ENCODE measurements at regions not wholly inside any gene's neighbourhood (a gene's known extent, or its start where the extent isn't known, plus 50 kb on each side); places are given as distances from the start of the nearest gene placed in this dataset.
"Not testable (repeated sequence)": the region's sequence is repeated elsewhere in the genome, so short reads cannot be mapped to it uniquely, and the experiment has no call there.

DNA sequence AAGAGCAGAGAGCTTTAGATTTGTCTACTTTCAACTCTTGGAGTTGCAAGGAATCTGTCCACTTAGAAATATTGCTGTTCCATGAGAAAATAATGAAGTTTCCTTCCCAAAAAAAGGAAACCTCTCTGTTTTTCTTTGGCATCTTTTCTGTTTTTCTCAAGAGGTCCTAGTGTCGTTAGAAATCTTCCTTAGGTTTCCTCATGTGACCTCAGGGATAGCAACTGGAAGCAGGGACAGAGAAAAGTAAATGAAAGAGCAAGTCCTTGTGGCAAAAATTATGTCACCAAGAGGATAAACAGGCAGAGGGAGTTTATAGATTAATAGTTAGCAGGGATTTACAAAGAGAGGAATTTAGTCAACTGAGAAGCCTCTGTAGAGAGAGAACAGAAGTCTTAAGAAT, 478.4 kb upstream of the ADGRL3 start:
- no peak for DNase-seq

DNA sequence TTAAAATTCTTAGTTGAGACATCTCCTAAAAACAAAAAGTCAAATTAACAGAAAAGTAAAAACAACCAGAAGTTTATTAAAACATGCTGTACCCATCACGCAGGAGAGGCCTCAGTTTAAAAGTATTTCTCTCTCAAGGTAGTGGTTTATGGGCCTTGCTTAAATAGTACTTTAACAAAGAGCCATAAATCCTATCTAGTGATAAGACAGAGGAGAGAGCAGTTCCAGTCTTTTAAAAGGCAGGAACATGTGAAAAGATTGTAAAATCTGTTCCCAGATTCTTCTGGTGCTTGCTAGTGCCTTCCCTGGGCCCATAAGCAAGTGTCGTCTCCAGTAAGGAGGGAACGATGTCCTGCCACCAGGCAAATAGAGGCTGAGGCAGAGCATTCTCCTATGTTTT, 476.3 kb upstream of the ADGRL3 start:
- DNase-seq = no peak

DNA sequence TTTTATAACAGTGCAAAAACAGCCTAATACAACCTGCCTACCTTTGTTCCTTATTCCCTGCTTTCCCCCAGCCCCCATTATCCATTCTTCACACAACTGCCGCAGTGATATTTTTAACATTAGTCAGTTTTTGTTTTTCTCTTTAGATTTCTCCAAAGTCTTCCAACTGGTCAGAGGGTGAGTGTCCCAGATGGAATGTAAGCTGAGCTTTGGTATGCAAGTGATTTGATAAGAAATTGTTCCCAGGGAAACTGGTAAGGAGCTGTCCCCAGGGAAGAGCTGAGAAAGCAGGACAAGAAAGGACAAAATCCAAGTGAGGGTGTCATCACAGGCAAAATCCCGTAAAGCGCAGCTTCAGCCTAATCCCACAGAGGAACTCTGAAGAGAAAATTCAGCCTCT, 475.5 kb upstream of the ADGRL3 start:
- DNase-seq = no peak

DNA sequence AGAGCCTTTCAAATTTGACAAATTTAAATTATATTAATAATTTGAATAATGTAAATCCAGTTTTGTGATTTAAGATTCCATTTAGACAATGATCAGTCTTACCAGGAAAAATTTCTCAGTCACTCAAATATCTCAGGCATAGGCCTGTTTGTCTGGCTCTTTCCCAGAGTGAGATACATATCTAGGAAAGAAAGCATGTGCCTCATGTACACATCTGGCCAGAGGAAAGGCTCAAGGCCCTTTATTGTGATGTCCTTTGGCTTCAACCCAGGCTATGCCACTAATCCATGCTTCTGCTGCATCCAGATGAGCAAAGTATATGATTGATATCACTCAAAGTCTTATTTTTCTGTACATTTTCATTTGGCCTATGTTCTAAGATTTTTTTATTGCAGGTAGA, 473.3 kb upstream of the ADGRL3 start:
- DNase-seq = no peak

DNA sequence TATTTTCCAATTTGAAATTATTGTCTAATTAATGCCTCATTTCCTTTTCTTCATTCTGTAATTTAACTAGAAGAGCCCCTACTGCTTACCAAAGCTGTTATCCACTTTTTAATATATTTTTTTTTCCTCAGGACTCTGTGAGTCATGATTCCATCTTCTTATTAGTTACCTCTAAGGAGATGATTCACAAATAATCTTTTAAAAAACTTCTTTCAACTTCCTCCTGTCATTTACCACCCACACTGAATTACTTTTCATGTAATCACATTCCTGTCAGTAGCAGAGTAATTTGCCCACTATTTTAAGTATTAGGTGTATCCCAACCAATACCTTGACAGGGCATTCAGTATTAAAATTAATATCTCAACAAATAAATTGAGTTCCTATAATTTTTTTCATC, 470.9 kb upstream of the ADGRL3 start:
- DNase-seq = no peak

DNA sequence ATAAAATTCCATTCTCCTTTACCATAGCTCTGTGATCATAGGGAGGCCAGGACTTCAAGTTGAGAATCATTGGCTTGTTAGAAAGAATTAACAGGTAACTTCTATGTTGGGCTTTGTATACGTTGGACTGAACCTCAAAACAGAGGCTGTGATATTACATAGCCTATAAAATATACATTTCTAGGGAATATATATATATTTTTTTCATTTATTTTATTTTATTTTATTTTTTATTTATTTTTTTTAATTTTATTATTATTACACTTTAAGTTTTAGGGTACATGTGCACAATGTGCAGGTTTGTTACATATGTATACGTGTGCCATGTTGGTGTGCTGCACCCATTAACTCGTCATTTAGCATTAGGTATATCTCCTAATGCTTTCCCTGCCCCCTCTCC, 470.4 kb upstream of the ADGRL3 start:
- DNase-seq = not testable (repeated sequence)

DNA sequence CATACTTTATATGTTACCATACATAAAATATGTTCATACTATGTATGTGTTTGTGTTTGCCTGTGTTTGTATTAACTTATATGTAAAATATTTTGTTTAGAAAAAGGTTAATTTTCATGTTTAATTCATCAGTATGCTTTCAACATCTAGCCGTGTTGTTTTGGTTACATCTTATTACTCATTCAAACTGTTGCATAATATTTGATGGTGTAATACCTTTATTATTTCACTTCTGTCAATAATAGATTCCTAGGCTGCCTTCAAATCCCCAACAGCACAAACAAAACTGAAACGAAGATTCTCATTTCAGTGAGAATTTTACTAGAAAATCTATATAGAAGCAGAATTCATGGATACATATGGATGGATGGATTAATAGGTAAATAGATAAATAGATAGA, 462.3 kb upstream of the ADGRL3 start:
- DNase-seq = no peak

DNA sequence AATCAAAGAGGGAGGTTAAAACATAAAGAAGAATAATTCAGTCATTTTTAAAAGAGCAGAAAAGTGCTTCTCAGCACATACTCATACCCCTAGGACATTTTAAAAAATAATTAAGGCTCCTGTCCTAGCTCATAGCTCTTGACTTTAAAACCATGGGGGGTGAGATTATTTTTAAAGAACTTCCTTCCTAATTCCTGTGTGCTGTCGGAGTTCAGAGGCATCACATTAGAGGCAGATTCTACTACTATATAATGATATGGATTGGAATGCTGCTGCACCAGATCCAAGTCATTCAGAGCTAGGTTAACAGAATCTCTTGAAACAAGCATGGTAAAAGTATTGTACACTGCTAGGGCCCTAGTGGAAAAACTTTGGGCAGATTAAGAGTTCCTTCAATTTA, 456.5 kb upstream of the ADGRL3 start:
- DNase-seq = no peak

DNA sequence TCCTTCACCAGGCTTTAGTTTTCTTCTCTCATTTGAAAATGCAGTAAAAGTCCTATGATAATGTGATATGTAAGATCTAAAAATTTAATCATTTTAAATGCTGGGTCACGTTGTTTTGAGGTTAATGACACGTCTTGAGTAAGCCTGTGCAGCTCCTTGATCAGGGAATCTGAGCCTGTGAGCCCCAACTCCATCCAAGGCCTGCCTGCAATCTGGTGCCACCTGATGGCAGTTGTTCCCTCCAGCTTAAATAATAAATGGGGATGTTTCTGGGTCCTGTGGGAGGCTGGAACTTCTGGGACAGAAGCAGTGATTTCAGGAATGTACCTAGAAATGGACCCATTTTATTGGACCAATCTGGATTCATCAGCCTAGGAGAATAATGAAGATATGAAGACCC, 455.4 kb upstream of the ADGRL3 start:
- DNase-seq = no peak

DNA sequence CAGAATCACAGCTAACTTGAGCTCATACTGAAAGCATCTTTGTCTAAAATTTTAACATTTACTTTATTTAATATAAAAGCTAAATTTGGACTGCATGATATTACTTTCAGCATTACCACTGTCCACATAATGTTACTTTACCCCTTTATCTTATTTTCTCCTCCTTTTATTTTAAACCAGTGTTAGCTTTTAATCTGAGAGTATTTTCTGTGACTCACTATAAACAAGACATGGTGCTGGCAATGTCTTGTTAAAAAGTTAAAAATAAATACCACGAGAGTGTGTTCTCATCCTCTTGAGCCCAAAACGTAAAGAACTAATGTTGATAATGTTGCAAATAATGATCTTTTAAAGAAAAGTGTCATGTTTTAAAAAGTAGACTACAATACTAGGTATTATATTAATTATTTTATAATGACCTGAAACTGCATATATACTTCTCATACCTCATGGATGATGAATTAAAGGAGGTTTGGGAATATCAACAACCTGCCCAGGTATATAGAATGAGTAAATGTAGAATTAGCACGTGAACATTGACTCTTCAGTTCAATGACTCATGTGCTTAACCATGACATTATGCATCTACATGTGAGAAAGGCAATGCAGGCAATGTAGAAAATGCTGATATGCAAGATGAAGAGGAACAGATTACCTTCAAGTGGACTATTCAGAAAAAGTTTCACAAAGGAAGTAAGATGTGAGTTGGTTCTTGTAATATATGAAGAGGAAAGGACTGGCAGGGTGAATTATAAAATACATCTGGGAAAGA, 454.1 kb upstream of the ADGRL3 start:
- no peak for DNase-seq

DNA sequence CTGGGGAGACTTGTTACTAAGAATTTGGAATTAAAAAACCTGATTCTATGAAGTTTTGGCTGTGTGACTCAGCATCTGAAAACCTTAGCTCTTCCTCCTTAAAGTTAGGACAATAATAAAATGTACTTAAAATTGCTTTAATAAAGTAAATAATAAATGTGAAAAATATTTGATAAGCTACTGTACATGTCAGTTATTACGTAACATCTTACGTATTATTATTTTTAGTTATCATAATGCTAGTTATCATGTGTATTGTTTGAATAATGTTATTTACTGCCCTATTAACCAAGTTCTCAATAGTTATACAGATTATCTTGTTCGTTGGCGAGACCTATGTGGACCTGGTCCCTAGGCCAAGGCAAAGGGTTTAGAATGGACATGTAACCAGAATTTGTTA, 449.2 kb upstream of the ADGRL3 start:
- no peak for DNase-seq

DNA sequence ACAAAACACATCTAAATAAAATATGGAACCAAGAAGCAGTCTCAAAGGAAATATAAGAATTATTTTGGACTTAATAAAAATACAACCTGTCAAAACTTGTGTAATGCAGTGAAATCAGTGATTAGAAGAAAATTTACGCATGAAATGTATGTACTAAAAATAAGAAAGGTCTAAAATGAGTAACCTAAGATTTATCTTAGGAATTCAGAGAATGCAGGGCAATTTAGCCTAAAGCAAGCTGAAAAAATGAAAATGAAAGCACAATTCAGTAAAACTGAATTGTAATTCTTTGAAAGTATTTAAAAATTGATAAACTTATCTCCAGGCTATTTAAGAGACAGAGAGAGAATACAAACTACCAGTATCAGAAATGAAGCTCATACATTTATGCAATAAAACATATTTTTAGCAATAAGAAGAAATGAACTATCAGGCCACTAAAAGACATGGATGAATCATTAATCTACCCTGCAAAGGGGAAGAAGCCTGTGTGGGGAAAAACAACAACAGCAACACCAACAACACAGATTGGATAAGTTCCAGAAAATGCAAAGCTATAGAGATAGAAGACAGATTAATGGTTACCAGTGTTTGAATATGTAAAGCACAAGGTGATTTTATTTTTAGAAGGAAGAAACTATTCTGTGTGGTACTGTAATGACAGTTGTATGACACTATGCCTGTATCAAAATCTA, 442.0 kb upstream of the ADGRL3 start:
- no peak for DNase-seq

DNA sequence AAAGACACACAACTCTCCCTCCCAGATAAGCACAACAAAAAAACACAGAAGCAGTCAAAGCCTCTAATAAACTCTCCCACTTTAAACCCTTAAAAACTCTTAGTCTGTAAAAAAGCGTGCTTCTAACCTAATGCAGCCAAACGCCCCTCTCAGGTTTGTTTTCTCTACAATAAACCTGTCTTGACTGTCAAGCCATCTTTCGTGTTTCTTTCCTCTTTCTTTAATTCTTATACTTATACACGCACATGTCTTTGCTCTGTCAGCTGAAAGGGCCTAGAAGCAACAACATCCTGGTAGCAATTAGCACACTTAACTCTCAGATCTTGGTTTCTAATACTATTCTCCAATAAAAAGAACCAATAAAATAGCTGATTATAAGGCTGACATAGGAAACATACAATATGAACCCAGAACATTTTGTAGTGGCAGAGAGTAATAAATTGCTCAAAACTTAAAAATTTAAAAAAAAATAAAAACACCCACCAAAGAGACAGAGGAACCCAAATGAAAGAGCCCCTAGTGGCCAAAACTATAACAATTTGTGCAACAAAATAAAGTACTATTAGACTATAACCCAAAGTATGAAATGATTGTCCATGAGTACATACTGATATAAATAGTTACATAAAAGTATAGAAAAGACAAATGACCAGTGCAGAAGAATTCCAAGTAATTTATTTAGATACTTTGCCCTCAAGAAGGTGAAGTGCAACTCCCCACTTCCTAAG, 440.4 kb upstream of the ADGRL3 start:
- no peak for DNase-seq

DNA sequence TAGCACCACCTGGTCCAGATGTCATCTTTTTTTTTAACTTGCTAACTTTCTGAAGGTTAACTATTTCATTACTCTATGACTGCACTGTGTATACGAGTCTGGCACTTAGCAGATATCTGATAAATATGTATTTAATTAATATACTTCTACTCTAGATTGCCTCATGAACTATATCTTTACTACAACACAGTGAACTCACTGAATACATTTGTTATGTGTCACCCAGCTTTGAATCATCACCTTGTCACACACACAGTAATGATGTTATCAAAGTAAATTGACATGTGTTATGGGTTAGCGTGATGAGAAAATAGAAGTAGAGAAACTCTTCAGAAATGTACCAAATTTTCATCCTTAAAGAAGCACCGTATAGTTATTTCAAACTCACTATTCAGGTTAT, 419.3 kb upstream of the ADGRL3 start:
- DNase-seq = no peak

DNA sequence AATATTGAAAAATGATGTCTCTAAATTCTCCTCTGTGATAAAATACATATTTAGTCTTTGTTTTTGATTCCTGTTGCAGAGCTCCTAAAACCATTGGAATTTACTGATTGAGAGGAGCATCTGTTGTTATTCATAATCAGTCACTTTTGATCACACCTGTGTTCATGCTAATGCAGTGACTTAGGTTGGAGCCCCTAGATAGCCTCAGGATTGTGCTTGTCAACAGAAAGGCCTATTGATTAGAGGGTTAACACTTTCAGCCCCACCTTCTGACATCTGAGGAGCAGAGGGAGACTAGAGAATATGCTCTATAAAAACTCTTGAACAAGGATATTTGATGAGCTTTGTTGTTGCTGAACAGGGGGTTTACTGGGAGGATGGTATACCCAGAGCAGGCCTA, 409.5 kb upstream of the ADGRL3 start:
- no peak for DNase-seq

DNA sequence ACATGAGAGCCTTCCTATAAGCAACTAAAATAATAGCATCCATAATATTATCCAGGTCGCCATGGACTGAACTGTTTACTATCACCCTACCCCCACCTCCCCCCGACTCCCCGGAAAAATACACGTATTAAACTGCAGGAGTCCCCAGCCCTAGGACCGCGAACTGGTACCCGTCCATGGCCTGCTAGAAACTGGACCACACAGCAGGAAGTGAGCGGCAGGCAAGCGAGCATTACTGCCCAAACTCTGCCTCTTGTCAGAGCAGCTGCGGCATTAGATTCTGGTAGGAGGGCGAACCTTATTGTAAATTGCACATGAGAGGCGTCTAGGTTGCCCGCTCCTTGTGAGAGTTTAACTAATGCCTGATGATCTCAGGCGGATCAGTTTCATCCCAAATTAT, 405.8 kb upstream of the ADGRL3 start:
- no peak for DNase-seq

DNA sequence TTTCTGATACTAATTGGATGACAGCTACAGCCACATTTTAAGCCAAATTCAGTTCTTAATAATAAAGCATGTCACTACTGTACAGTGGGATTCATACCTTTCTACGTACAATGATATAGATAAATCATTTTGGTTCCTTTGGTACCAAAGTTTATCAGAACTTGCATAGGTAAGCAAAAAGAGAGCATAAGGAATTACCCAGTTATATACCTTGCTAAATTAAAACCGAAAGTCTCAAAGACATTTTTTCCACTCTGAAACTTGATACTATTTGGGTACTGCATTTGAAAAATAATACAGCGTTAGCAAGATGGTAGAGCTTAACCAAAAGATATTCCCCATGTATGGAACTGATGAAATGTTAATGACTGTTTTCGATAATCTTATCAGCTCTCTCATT, 400.9 kb upstream of the ADGRL3 start:
- no peak for DNase-seq

DNA sequence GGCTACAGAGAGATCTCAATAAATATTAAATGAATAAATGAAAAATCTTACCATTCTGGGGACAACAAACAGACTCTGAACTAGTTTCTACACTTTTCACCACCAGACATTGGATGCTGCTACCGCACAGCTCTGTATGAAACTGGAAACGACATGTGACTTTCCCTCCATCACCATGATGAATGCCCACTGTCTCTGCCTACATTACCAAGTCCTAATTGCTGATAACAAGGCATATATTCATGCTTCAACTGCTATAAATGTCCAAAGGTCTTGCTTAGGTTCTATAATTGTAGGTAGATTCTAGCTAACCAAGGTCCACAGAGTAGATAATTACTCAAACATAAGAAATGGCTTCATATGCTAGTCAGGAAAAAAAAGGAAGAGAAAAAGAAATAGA, 399.4 kb upstream of the ADGRL3 start:
- DNase-seq = no peak

DNA sequence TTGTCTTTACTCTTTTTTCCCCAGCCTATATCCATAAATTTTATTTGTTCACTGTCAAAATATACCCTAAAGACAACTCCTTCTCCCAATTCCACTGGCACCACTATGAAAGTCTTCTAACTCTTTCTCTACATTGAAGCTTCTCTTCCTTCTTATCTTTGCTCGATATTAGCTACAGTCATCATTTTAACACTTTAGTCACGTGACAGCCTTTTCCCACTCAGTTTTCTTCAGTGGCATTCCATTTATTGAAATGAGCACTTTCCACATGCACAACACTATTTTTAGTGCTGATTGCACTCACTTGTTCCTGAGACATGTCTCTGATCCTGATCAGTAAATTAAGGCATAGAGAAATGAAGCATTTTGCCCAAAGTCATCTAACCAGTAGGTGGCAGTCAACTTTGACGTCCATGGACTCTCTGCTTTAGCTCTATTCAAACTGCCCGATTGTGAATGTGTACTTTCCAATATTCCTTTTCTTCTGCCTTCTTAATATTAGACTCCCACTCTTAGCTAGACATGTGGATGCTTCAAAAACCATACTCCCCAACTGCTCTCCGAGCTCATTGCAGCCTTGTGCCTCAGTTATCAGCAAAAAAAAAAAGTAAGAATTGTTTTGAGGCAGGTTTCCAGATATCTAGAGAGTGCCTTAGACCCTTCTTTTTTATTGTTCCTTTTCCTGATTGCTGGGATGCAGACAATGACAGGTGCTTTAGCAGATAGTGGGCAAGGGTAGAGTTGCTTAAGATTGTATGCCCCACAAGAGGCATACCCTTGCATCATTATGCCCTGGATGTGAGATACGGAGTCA, 394.4 kb upstream of the ADGRL3 start:
- no peak for DNase-seq

DNA sequence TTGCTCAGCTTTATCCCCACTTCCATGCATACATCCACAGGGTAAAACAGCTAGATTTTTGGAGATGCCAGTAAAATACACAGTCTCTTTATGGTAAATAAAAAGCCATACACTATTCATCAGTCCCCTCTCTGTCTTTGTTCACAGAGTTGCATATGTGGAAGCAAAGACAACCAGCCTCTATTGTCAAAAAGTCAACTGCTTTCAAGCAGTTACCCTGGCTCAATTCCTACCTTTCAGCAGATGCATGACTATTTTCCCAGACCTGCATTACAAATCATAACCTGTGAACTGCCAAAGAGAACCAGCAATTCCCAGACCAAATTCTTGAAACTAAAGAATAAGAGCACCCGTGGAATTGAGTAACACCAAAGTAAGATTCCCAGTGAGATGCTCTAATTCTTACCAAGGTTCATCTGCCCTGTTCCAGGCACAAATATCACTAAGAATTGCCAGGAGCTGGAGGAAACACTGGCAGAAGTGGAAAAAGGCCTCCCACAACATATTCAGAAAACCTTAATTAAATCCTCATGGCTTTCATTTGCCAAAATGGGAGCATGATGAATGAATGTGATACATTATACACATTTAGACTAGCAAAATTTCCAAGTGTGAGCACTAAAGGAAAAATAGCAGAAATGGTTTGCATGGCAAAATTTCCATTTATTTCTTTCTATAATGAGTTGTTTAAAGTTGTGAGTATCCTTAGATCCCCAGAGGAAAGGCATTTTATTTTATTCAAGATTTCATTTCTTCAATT, 391.2 kb upstream of the ADGRL3 start:
- no peak for DNase-seq

DNA sequence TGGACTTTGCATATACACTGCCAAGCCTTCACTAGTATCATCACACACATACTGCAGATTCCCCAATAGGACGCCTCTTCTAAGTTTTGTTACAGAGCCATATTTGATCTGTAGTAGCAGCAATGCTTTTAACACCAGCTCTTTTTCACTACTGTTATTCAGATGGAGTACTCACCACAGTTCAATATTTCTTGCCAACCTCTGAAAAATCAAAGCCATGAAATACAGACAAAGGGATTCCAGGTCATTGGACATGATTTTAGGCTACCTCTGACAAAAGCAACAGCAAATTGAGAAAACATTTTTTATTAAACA, 390.7 kb upstream of the ADGRL3 start:
- DNase-seq = no peak

DNA sequence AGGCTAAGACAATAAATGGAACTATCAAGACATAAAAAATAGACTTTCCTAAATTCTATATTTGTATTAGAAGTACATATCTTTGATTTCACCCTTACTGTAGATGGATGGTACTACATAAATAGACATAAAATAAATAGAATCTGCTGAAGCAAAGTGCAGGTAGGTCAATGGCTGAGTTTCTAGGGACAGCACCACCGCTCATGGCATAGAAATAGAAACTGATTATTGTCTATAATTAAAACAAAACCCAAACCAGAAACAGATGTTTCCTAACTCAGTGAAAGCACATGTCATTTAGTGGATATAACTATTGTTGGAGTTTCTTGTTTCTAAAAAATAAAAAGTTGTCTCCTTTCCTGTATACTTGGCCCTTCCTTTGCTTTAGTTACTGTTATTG, 387.3 kb upstream of the ADGRL3 start:
- no peak for DNase-seq

DNA sequence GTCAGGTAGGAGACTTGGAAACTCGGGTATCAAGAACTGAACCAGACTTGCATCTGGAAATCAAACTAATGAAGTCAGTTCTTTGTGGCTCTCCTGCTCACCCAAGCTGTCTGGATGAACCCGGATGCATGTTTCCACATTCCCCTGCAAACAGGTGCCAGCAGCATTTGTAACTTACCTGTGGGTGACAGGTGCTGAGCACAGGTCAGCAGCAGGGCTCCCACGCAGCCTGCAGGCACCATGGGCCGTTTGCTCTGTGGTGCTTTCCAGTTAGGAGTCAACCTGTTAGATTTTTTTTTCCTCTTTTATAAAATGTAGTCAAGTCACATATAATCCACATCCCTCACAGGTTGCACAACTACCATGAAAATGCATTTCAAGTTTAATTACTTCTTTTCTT, 385.6 kb upstream of the ADGRL3 start:
- no peak for DNase-seq

Data from NK-92 treated with Interleukin-12 subunit alpha and Interleukin-12 subunit beta, amount 100 ng/mL, for 24 hours (cell line).